ENCODE measurements at regions not wholly inside any gene's neighbourhood (a gene's known extent, or its start where the extent isn't known, plus 50 kb on each side); places are given as distances from the start of the nearest gene placed in this dataset.

DNA sequence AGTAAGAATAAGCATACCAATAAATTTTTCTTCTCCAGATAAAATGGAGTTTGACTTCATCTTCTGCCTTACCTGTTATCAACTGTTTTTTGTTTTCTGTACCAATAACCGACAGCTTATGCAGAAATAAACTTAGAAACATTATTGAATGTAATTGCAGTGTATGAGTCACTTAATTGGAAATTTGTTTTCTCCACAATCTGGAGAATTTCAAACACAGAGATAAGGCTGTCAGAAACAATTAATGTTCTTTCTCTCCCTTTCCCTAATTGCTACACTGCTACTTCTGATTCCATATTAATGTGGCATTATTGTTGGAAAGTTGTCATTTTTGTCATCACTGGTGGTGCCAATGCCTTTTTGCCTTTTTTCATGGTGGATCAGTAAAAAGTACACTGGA lies 180.3 kb downstream of the SLCO4C1 start:
- Histone ChIP-seq H3K14ac (ENCODE audit: low read length in 2 of 2) (no peak overlapping the region), H3K36me3 (ENCODE audit: control insufficient read depth in 1 of 2, insufficient read depth in 2 of 2, low read depth in 1 of 2, low read length in 2 of 2) (no peaks in the 10 kb centered on the region), H2AK5ac (ENCODE audit: low read length, severe bottlenecking) (no peak overlapping the region), H3K18ac (ENCODE audit: low read depth in 1 of 2, low read length in 2 of 2) (no peak overlapping the region), H4K91ac (ENCODE audit: low read length) (no peak overlapping the region), H3K27me3 (ENCODE audit: control insufficient read depth in 1 of 2, insufficient read depth in 1 of 2, low read length in 2 of 2) (no peaks in the 10 kb centered on the region), H2BK15ac (ENCODE audit: low read depth, poor library complexity, severe bottlenecking) (no peak overlapping the region), H3K79me1 (replicated peaks; ENCODE audit: low read length, poor library complexity, severe bottlenecking) (no peaks in the 10 kb centered on the region), H3K9me3 (ENCODE audit: control insufficient read depth, low read length) (no peaks in the 10 kb centered on the region), H2BK12ac (ENCODE audit: low read length in 2 of 2) (no peak overlapping the region), H2AFZ (ENCODE audit: low read depth, low read length) (no peak overlapping the region), H3K27ac (ENCODE audit: low read length, poor library complexity, severe bottlenecking) (no peak overlapping the region), H4K8ac (ENCODE audit: low read length) (no peak overlapping the region), H3K23ac (ENCODE audit: low read length in 2 of 2) (no peak overlapping the region), H3K4me2 (ENCODE audit: low read length, poor library complexity, severe bottlenecking) (no peak overlapping the region), H3K9ac (ENCODE audit: low read length) (no peak overlapping the region), H3K4me1 (ENCODE audit: control insufficient read depth, insufficient read depth, low read depth, low read length) (no peaks in the 10 kb centered on the region), H2BK5ac (ENCODE audit: low read depth, low read length, poor library complexity, severe bottlenecking) (no peak overlapping the region), H3K4ac (ENCODE audit: low read depth in 1 of 2, low read length in 2 of 2) (no peak overlapping the region), H2BK120ac (ENCODE audit: low read depth, low read length) (no peak overlapping the region), H3K4me3 (ENCODE audit: insufficient read depth in 1 of 2, low read depth in 1 of 2, low read length in 2 of 2) (no peak overlapping the region)
- DNase-seq: no peak
- WGBS: no CpG with 5 or more reads among the region's 1 CpG

DNA sequence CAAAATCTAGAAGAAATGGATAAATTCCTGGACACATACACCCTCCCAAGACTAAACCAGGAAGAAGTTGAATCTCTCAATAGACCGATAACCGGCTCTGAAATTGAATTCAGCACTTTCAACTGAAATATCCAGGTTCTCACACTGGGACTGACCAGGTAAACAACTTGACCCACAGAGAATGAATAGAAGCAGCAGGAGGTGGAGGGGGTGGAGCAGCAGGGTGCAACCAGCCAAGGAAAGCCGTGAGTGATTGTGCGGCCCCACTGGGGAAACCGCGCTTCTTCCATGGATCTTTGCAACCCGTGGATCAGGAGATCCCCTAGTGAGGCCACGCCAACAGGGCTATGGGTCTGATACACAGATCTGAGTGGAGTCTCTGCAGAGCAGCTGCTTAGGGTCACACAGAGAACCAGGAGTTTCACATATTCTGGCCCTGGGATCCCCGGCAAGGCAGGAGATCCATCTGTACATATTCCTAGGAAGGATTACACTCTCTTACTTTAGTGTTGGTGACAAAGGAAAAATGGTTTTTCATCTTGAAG lies 181.5 kb downstream of the SLCO4C1 start:
- Histone ChIP-seq H4K91ac (ENCODE audit: low read length) (no peak overlapping the region), H3K4ac (ENCODE audit: low read depth in 1 of 2, low read length in 2 of 2) (no peak overlapping the region), H4K8ac (ENCODE audit: low read length) (no peak overlapping the region), H3K4me2 (ENCODE audit: low read length, poor library complexity, severe bottlenecking) (no peak overlapping the region), H3K23ac (ENCODE audit: low read length in 2 of 2) (no peak overlapping the region), H3K36me3 (ENCODE audit: control insufficient read depth in 1 of 2, insufficient read depth in 2 of 2, low read depth in 1 of 2, low read length in 2 of 2) (no peaks in the 10 kb centered on the region), H3K27me3 (ENCODE audit: control insufficient read depth in 1 of 2, insufficient read depth in 1 of 2, low read length in 2 of 2) (no peaks in the 10 kb centered on the region), H3K9me3 (ENCODE audit: control insufficient read depth, low read length) (no peaks in the 10 kb centered on the region), H3K4me3 (ENCODE audit: insufficient read depth in 1 of 2, low read depth in 1 of 2, low read length in 2 of 2) (no peak overlapping the region), H3K14ac (ENCODE audit: low read length in 2 of 2) (no peak overlapping the region), H2BK15ac (ENCODE audit: low read depth, poor library complexity, severe bottlenecking) (no peak overlapping the region), H2BK12ac (ENCODE audit: low read length in 2 of 2) (no peak overlapping the region), H3K79me1 (replicated peaks; ENCODE audit: low read length, poor library complexity, severe bottlenecking) (no peaks in the 10 kb centered on the region), H3K27ac (ENCODE audit: low read length, poor library complexity, severe bottlenecking) (no peak overlapping the region), H3K4me1 (ENCODE audit: control insufficient read depth, insufficient read depth, low read depth, low read length) (no peaks in the 10 kb centered on the region), H2AK5ac (ENCODE audit: low read length, severe bottlenecking) (no peak overlapping the region), H2AFZ (ENCODE audit: low read depth, low read length) (no peak overlapping the region), H2BK5ac (ENCODE audit: low read depth, low read length, poor library complexity, severe bottlenecking) (no peak overlapping the region), H3K9ac (ENCODE audit: low read length) (no peak overlapping the region), H3K18ac (ENCODE audit: low read depth in 1 of 2, low read length in 2 of 2) (peak overlapping the region in 1 of 2 experiments; percentile 24), H2BK120ac (ENCODE audit: low read depth, low read length) (no peak overlapping the region)
- WGBS: 62% methylated on average over 8 of the region's 9 CpGs
- no peak for DNase-seq

DNA sequence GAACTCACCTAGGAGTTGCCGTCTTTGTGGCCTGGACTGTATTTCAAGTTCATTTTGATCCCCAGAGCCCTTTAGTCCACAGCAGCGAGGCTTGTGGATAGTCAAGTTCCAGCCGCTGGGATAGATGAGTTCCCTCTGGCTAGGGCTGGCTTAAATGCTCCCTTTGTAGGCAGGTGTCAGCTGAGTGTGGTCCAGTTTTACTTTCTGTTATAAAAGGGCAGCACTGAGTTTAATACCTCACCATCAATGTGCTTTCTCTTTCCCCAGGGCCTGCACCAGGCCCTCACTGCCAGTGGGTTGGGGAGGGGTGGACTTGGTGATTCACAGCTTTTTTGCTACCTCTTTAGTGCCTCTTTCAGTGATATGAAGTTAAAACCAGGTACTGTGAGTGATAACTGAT lies 188.2 kb downstream of the SLCO4C1 start:
- no peak for DNase-seq
- Histone ChIP-seq H3K27me3 (ENCODE audit: control insufficient read depth in 1 of 2, insufficient read depth in 1 of 2, low read length in 2 of 2) (no peaks in the 10 kb centered on the region), H3K14ac (ENCODE audit: low read length in 2 of 2) (no peak overlapping the region), H3K18ac (ENCODE audit: low read depth in 1 of 2, low read length in 2 of 2) (no peak overlapping the region), H3K4me1 (ENCODE audit: control insufficient read depth, insufficient read depth, low read depth, low read length) (no peaks in the 10 kb centered on the region), H4K8ac (ENCODE audit: low read length) (no peak overlapping the region), H3K4ac (ENCODE audit: low read depth in 1 of 2, low read length in 2 of 2) (no peak overlapping the region), H2BK120ac (ENCODE audit: low read depth, low read length) (no peak overlapping the region), H3K4me3 (ENCODE audit: insufficient read depth in 1 of 2, low read depth in 1 of 2, low read length in 2 of 2) (no peak overlapping the region), H3K4me2 (ENCODE audit: low read length, poor library complexity, severe bottlenecking) (no peak overlapping the region), H2BK5ac (ENCODE audit: low read depth, low read length, poor library complexity, severe bottlenecking) (no peak overlapping the region), H3K9ac (ENCODE audit: low read length) (no peak overlapping the region), H2AK5ac (ENCODE audit: low read length, severe bottlenecking) (no peak overlapping the region), H2AFZ (ENCODE audit: low read depth, low read length) (no peak overlapping the region), H2BK12ac (ENCODE audit: low read length in 2 of 2) (no peak overlapping the region), H4K91ac (ENCODE audit: low read length) (no peak overlapping the region), H3K9me3 (ENCODE audit: control insufficient read depth, low read length) (no peaks in the 10 kb centered on the region), H3K79me1 (replicated peaks; ENCODE audit: low read length, poor library complexity, severe bottlenecking) (no peaks in the 10 kb centered on the region), H3K23ac (ENCODE audit: low read length in 2 of 2) (no peak overlapping the region), H3K36me3 (ENCODE audit: control insufficient read depth in 1 of 2, insufficient read depth in 2 of 2, low read depth in 1 of 2, low read length in 2 of 2) (no peaks in the 10 kb centered on the region), H3K27ac (ENCODE audit: low read length, poor library complexity, severe bottlenecking) (no peak overlapping the region), H2BK15ac (ENCODE audit: low read depth, poor library complexity, severe bottlenecking) (no peak overlapping the region)
- 71% methylated on average over 2 of the region's 3 CpGs for WGBS

DNA sequence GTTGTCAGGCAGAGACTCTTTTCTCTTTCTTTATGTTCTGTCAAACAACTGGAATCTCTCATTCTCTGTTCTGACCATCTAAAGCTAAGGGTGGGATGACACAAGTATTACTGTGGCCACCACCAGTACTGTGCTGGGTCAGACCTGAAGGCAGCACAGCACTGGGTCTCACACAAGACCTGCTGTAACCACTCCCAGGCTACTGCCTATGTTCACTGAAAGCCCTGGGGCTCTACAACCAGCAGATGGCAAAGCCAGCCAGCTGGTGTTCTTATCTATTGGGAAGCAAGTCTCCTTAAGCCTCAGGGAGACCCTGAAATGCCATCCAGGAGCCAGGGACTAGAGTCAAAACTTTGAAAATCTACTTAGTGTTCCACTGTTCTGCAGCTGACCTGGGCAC lies 189.5 kb downstream of the SLCO4C1 start:
- H2BK15ac ChIP-seq (ENCODE audit: low read depth, poor library complexity, severe bottlenecking): no peak overlapping the region
- no peak overlapping the region for H3K27ac ChIP-seq (ENCODE audit: low read length, poor library complexity, severe bottlenecking)
- DNase-seq: no peak
- H3K23ac ChIP-seq (ENCODE audit: low read length in 2 of 2): no peak overlapping the region
- no peaks in the 10 kb centered on the region for H3K9me3 ChIP-seq (ENCODE audit: control insufficient read depth, low read length)
- no peak overlapping the region for H3K4ac ChIP-seq (ENCODE audit: low read depth in 1 of 2, low read length in 2 of 2)
- H3K9ac ChIP-seq (ENCODE audit: low read length): no peak overlapping the region
- no peaks in the 10 kb centered on the region for H3K36me3 ChIP-seq (ENCODE audit: control insufficient read depth in 1 of 2, insufficient read depth in 2 of 2, low read depth in 1 of 2, low read length in 2 of 2)
- no peak overlapping the region for H2BK12ac ChIP-seq (ENCODE audit: low read length in 2 of 2)
- H2AK5ac ChIP-seq (ENCODE audit: low read length, severe bottlenecking): no peak overlapping the region
- no peaks in the 10 kb centered on the region for H3K27me3 ChIP-seq (ENCODE audit: control insufficient read depth in 1 of 2, insufficient read depth in 1 of 2, low read length in 2 of 2)
- no peaks in the 10 kb centered on the region for H3K79me1 ChIP-seq (replicated peaks; ENCODE audit: low read length, poor library complexity, severe bottlenecking)
- no peak overlapping the region for H4K91ac ChIP-seq (ENCODE audit: low read length)
- no peak overlapping the region for H4K8ac ChIP-seq (ENCODE audit: low read length)
- H2BK120ac ChIP-seq (ENCODE audit: low read depth, low read length): no peak overlapping the region
- H3K4me2 ChIP-seq (ENCODE audit: low read length, poor library complexity, severe bottlenecking): no peak overlapping the region
- H3K18ac ChIP-seq (ENCODE audit: low read depth in 1 of 2, low read length in 2 of 2): no peak overlapping the region
- no peak overlapping the region for H2AFZ ChIP-seq (ENCODE audit: low read depth, low read length)
- H3K14ac ChIP-seq (ENCODE audit: low read length in 2 of 2): no peak overlapping the region
- no peak overlapping the region for H3K4me3 ChIP-seq (ENCODE audit: insufficient read depth in 1 of 2, low read depth in 1 of 2, low read length in 2 of 2)
- H2BK5ac ChIP-seq (ENCODE audit: low read depth, low read length, poor library complexity, severe bottlenecking): no peak overlapping the region
- no peaks in the 10 kb centered on the region for H3K4me1 ChIP-seq (ENCODE audit: control insufficient read depth, insufficient read depth, low read depth, low read length)

All from mesenchymal stem cell (in vitro differentiated cells and primary cell).